NB4 (cell line): ENCODE measurements at regions not wholly inside any gene's neighbourhood (a gene's known extent, or its start where the extent isn't known, plus 50 kb on each side); places are given as distances from the start of the nearest gene placed in this dataset.

Experiments used
- CTCF ChIP-seq: IDR thresholded peaks from one replicate; pipeline ENCODE4 v1.5.1; 2012; ENCODE audit warnings: low read depth, low read length
- POLR2A ChIP-seq: IDR thresholded peaks from 2 replicates; pipeline ENCODE4 v1.6.1; 2011; ENCODE audit warnings: mild to moderate bottlenecking; ENCODE audit not compliant: insufficient read length; ENCODE audit errors: extremely low read depth
- TF ChIP-seq, protein P1 (sequence below): IDR thresholded peaks from 2 replicates; pipeline ENCODE4 v1.6.1; 2011; ENCODE audit warnings: low read depth, low read length

GRCh38 chr9:74245866-74246497, 251.2 kb upstream of the RORB start:
- TF ChIP-seq POLR2A (no peak), CTCF (no peak)
- TF ChIP-seq, protein P1, sequence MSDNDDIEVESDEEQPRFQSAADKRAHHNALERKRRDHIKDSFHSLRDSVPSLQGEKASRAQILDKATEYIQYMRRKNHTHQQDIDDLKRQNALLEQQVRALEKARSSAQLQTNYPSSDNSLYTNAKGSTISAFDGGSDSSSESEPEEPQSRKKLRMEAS, result no peak
